Testis (tissue), 2 donors: ENCODE measurements at regions not wholly inside any gene's neighbourhood (a gene's known extent, or its start where the extent isn't known, plus 50 kb on each side); places are given as distances from the start of the nearest gene placed in this dataset.
"Not testable (repeated sequence)": the region's sequence is repeated elsewhere in the genome, so short reads cannot be mapped to it uniquely, and the experiment has no call there.

Experiments used
- CTCF ChIP-seq, 3 experiments: fragments of 450-650 bp in 2 of 3; fragments of 200-600 bp in 1 of 3; sonication (generic) in 1 of 3; IDR thresholded peaks; one replicate each; pipeline ENCODE4 v1.5.1; 2016 to 2019; ENCODE audit warnings: antibody characterized with exemption in 3 of 3, mild to moderate bottlenecking in 2 of 3, moderate library complexity in 1 of 3
- POLR2A ChIP-seq: fragments of 450-650 bp; IDR thresholded peaks from one replicate; pipeline ENCODE4 v1.6.1; 2017; ENCODE audit warnings: antibody characterized with exemption, mild to moderate bottlenecking, moderate library complexity

GRCh38 chr6:88417361-88417760 is 251.2 kb upstream of the CNR1 start:
- TF ChIP-seq CTCF (IDR thresholded peaks at IDR 0.05); POLR2A: not testable (repeated sequence)
